IMR-90 (cell line): ENCODE measurements at regions not wholly inside any gene's neighbourhood (a gene's known extent, or its start where the extent isn't known, plus 50 kb on each side); places are given as distances from the start of the nearest gene placed in this dataset.
"Not testable (repeated sequence)": the region's sequence is repeated elsewhere in the genome, so short reads cannot be mapped to it uniquely, and the experiment has no call there.

ENCODE experiments used
- ATAC-seq: fragments of 200-7000 bp; cut with Tn5 transposase; 2 replicates; pipeline ENCODE4 v1.9.1; 2020; ENCODE audit warnings: low read depth, mild to moderate bottlenecking, moderate library complexity
- BruUV-seq: library from RNA; stranded (reverse); fragments of 400-500 nt; replicated peaks from 2 replicates; lab custom pipeline; 2021; lab: Mats Ljungman, UMichigan
- CTCF ChIA-PET: fragments of 300-600 bp; formaldehyde crosslinking; extraction: SDS; loops from one replicate; lab custom pipeline; 2021; ENCODE audit warnings: antibody characterized with exemption; lab: Yijun Ruan, JAX
- POLR2A ChIA-PET: fragments of 300-600 bp; sonication (Branson Sonifier 250); formaldehyde crosslinking; loops from one replicate; lab custom pipeline; 2022; ENCODE audit warnings: antibody characterized with exemption; ENCODE audit not compliant: unreplicated experiment; lab: Charles Lee
- DNase-seq: peaks from one replicate; pipeline ENCODE4 v3.0.0; 2013
- H2AFZ ChIP-seq: replicated peaks from 2 replicates; pipeline ENCODE3; 2013; ENCODE audit warnings: low read length, mild to moderate bottlenecking; ENCODE audit not compliant: poor library complexity
- H2AK5ac ChIP-seq: 2 replicates; pipeline ENCODE4 v1.6.1; 2013; ENCODE audit warnings: low read depth, low read length, inconsistent platforms
- H2AK9ac ChIP-seq: replicated peaks from 2 replicates; pipeline ENCODE3; 2013; ENCODE audit warnings: mild to moderate bottlenecking, low read depth, low read length, moderate library complexity; ENCODE audit not compliant: poor library complexity
- H2BK120ac ChIP-seq: 2 replicates; pipeline ENCODE4 v1.6.1; 2013; ENCODE audit warnings: low read depth, low read length, inconsistent platforms
- H2BK15ac ChIP-seq: 3 replicates; pipeline ENCODE4 v1.6.1; 2013; ENCODE audit warnings: low read depth, low read length, inconsistent platforms
- H2BK20ac ChIP-seq: 2 replicates; pipeline ENCODE4 v1.6.1; 2013; ENCODE audit warnings: low read depth, mild to moderate bottlenecking, inconsistent platforms, low read length, moderate library complexity
- H2BK5ac ChIP-seq: 2 replicates; pipeline ENCODE4 v1.6.1; 2013; ENCODE audit warnings: mild to moderate bottlenecking, low read depth, low read length, inconsistent platforms; ENCODE audit not compliant: poor library complexity, severe bottlenecking
- H3K14ac ChIP-seq: replicated peaks from 2 replicates; pipeline ENCODE4 v1.6.1; 2013; ENCODE audit warnings: low read depth, low read length, inconsistent platforms
- H3K18ac ChIP-seq: 2 replicates; pipeline ENCODE4 v1.6.1; 2013; ENCODE audit warnings: low read depth, low read length, control low read depth
- H3K23ac ChIP-seq: 2 replicates; pipeline ENCODE4 v1.6.1; 2013; ENCODE audit warnings: low read depth, low read length, inconsistent platforms
- H3K27ac ChIP-seq: 2 replicates; pipeline ENCODE4 v1.5.1; 2013; ENCODE audit warnings: mild to moderate bottlenecking, control low read depth, low read length; ENCODE audit not compliant: insufficient read depth
- H3K27me3 ChIP-seq: 2 replicates; pipeline ENCODE4 v1.6.1; 2013; ENCODE audit warnings: low read length; ENCODE audit not compliant: control insufficient read depth, insufficient read depth
- H3K36me3 ChIP-seq: 2 replicates; pipeline ENCODE4 v1.6.1; 2013; ENCODE audit warnings: low read length, mixed read lengths; ENCODE audit not compliant: control insufficient read depth, insufficient read depth
- H3K4ac ChIP-seq: 2 replicates; pipeline ENCODE4 v1.6.1; 2013; ENCODE audit warnings: low read depth, low read length, inconsistent platforms
- H3K4me1 ChIP-seq: 2 replicates; pipeline ENCODE4 v1.6.1; 2013; ENCODE audit warnings: low read length, mixed read lengths; ENCODE audit not compliant: control insufficient read depth, insufficient read depth
- H3K4me2 ChIP-seq: 2 replicates; pipeline ENCODE4 v1.6.1; 2013; ENCODE audit warnings: low read depth, mild to moderate bottlenecking, control low read depth, low read length, moderate library complexity
- H3K4me3 ChIP-seq: 2 replicates; pipeline ENCODE4 v1.5.1; 2013; ENCODE audit warnings: low read depth, mild to moderate bottlenecking, control low read depth, low read length, moderate library complexity; ENCODE audit not compliant: insufficient read depth
- H3K56ac ChIP-seq: 2 replicates; pipeline ENCODE4 v1.6.1; 2013; ENCODE audit warnings: low read length, inconsistent platforms; ENCODE audit not compliant: insufficient read depth; ENCODE audit errors: extremely low read depth
- H3K79me1 ChIP-seq, 2 experiments: 2 replicates each; pipeline ENCODE4 v1.6.1; 2013; ENCODE audit warnings: low read length in 2 of 2, inconsistent platforms in 1 of 2, low read depth in 1 of 2
- H3K9ac ChIP-seq: 2 replicates; pipeline ENCODE4 v1.6.1; 2013; ENCODE audit warnings: low read depth, low read length, control low read depth
- H3K9me1 ChIP-seq: 2 replicates; pipeline ENCODE4 v1.6.1; 2013; ENCODE audit warnings: low read length, inconsistent platforms; ENCODE audit not compliant: insufficient read depth
- H3K9me3 ChIP-seq: 2 replicates; pipeline ENCODE4 v1.6.1; 2013; ENCODE audit warnings: low read length; ENCODE audit not compliant: control insufficient read depth, insufficient read depth
- H4K20me1 ChIP-seq: 2 replicates; pipeline ENCODE4 v1.6.1; 2013; ENCODE audit warnings: low read length, inconsistent platforms; ENCODE audit not compliant: insufficient read depth
- H4K5ac ChIP-seq: 2 replicates; pipeline ENCODE4 v1.6.1; 2013; ENCODE audit warnings: mild to moderate bottlenecking, low read depth, low read length, control low read depth
- H4K8ac ChIP-seq, 2 experiments: 2 replicates each; pipeline ENCODE4 v1.6.1; 2013; ENCODE audit warnings: low read depth in 2 of 2, low read length in 2 of 2, control low read depth in 1 of 2, inconsistent platforms in 1 of 2
- H4K91ac ChIP-seq: 2 replicates; pipeline ENCODE4 v1.6.1; 2013; ENCODE audit warnings: low read depth, low read length, inconsistent platforms; ENCODE audit not compliant: insufficient read depth
- WGBS, 2 experiments: methylation state at CpG; one replicate each; pipeline versions ENCODE4 v1.1.5 to v1.1.7; 2013; ENCODE audit warnings: missing lambda C conversion rate in 2 of 2; ENCODE audit not compliant: insufficient read length in 1 of 2; ENCODE audit errors: extremely low coverage in 2 of 2; 5-methylcytosine and 5-hydroxymethylcytosine counted together
- dilution Hi-C: fragments of 300-500 bp; cut with HindIII; formaldehyde crosslinking; loops from one replicate; pipeline ENCODE4 v1.14.3; 2018; ENCODE audit warnings: low sequenced_read_pairs; ENCODE audit not compliant: unreplicated experiment
- in situ Hi-C: fragments of 300-500 bp; cut with MboI; formaldehyde crosslinking; loops from 3 replicates; pipeline ENCODE4 v1.14.3; 2019; ENCODE audit warnings: low sequenced_read_pairs, inconsistent platforms, mixed read lengths
- intact Hi-C: fragments of 100-400 bp; cut with micrococcal nuclease; formaldehyde crosslinking; loops from 2 replicates; pipeline ENCODE4 v1.10.0; 2022

GRCh38 chr4:49510238-49510637 is 524.2 kb downstream of the CWH43 start:
- H2BK5ac ChIP-seq, H3K9ac ChIP-seq, in situ Hi-C loops, H2BK15ac ChIP-seq, H3K4ac ChIP-seq, dilution Hi-C loops, H4K20me1 ChIP-seq, H3K79me1 ChIP-seq, BruUV-seq, H4K5ac ChIP-seq, H2AFZ ChIP-seq, H4K91ac ChIP-seq, H2BK120ac ChIP-seq, H3K4me1 ChIP-seq, H3K4me2 ChIP-seq, H3K18ac ChIP-seq, ATAC-seq, H2BK20ac ChIP-seq, intact Hi-C loops, H3K36me3 ChIP-seq, H3K4me3 ChIP-seq, H3K9me1 ChIP-seq, H4K8ac ChIP-seq, H3K27ac ChIP-seq, CTCF ChIA-PET, H2AK9ac ChIP-seq, H3K56ac ChIP-seq, H3K14ac ChIP-seq, H3K23ac ChIP-seq, POLR2A ChIA-PET, H2AK5ac ChIP-seq, H3K27me3 ChIP-seq: not testable (repeated sequence)
- WGBS, 2 experiments: 74% methylated on average over 4 of the region's 7 CpGs; no CpG with 5 or more reads in 1 of the 2 experiments
- peaks cover 26% of the 10 kb centered on the region for H3K9me3 ChIP-seq
- DNase-seq: peak; percentile 4

- ATAC-seq, H4K91ac ChIP-seq, H2AK5ac ChIP-seq, H3K36me3 ChIP-seq, H4K8ac ChIP-seq, in situ Hi-C loops, POLR2A ChIA-PET, H3K56ac ChIP-seq, H3K18ac ChIP-seq, H2BK5ac ChIP-seq, H2BK120ac ChIP-seq, H3K4me1 ChIP-seq, H3K9ac ChIP-seq, H4K5ac ChIP-seq, H3K79me1 ChIP-seq, H2BK15ac ChIP-seq, CTCF ChIA-PET, H3K4me2 ChIP-seq, intact Hi-C loops, H3K4me3 ChIP-seq, dilution Hi-C loops, H3K9me1 ChIP-seq, H3K23ac ChIP-seq, H2AFZ ChIP-seq, H3K27me3 ChIP-seq, H4K20me1 ChIP-seq, H2AK9ac ChIP-seq, BruUV-seq, H3K14ac ChIP-seq, H2BK20ac ChIP-seq, H3K27ac ChIP-seq, H3K4ac ChIP-seq: not testable (repeated sequence)
- peak; percentile 6 for DNase-seq
- peaks cover 28% of the 10 kb centered on the region for H3K9me3 ChIP-seq
- WGBS, 2 experiments: 50% methylated on average over 9 of the region's 10 CpGs; no CpG with 5 or more reads in 1 of the 2 experiments
Observed at GRCh38 chr4:49511353-49511752, 525.3 kb downstream of the CWH43 start.
